Activated CD4-positive, alpha-beta memory T cell treated with anti-CD3 and anti-CD28 coated beads for 36 hours (primary cell): ENCODE measurements at regions not wholly inside any gene's neighbourhood (a gene's known extent, or its start where the extent isn't known, plus 50 kb on each side); places are given as distances from the start of the nearest gene placed in this dataset.

Experiments used
- CTCF ChIA-PET: fragments of 350-600 bp; sonication (Branson Sonifier 250); formaldehyde crosslinking; loops from one replicate; lab custom pipeline; 2021; ENCODE audit warnings: antibody characterized with exemption, inconsistent platforms; lab: Charles Lee
- POLR2A ChIA-PET: fragments of 350-600 bp; sonication (Branson Sonifier 250); formaldehyde crosslinking; loops from one replicate; lab custom pipeline; 2021; ENCODE audit warnings: antibody characterized with exemption; lab: Charles Lee
- DNase-seq: peaks from one replicate; pipeline ENCODE4 v3.0.0-alpha.2; 2020
- H3K27ac Mint-ChIP-seq: one replicate; pipeline ENCODE4 v1.8.0; 2021; ENCODE audit warnings: mixed read lengths
- H3K27me3 Mint-ChIP-seq: one replicate; pipeline ENCODE4 v1.8.0; 2021; ENCODE audit warnings: mixed read lengths
- H3K36me3 Mint-ChIP-seq: one replicate; pipeline ENCODE4 v1.8.0; 2021; ENCODE audit warnings: mixed read lengths
- H3K4me1 Mint-ChIP-seq: one replicate; pipeline ENCODE4 v1.8.0; 2021; ENCODE audit warnings: low read depth, mixed read lengths
- H3K4me3 Mint-ChIP-seq: one replicate; pipeline ENCODE4 v1.8.0; 2021; ENCODE audit warnings: mild to moderate bottlenecking, mixed read lengths
- H3K9me3 Mint-ChIP-seq: one replicate; pipeline ENCODE4 v1.8.0; 2021; ENCODE audit warnings: mixed read lengths
- intact Hi-C: fragments of 100-400 bp; cut with micrococcal nuclease; formaldehyde crosslinking; loops from one replicate; pipeline ENCODE4 v1.15.1; 2023

DNA sequence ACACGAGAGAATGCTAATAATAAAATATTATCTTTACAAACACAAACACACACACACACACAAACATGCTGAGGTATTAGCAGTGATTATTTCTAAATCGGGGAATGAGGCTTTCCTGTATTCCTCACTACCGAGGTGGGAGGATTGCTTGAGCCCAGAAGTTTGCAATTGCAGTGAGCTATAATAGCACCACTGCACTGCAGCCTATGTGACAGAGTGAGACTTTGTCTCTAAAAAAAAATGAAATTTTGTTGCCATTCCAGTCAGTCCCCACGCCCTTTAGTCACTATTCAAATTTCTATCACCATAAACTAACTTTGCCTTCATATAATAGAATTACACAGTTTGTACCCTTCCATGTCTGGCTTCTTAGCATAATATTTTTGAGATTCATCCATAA lies 456.5 kb upstream of the CPEB2 start:
- CTCF ChIA-PET = no interaction called here
- Mint-ChIP-seq H3K4me1 (no peaks in the 10 kb centered on the region), H3K4me3 (no peak overlapping the region), H3K27me3 (no peaks in the 10 kb centered on the region), H3K27ac (no peak overlapping the region), H3K9me3 (peaks cover 2% of the 10 kb centered on the region), H3K36me3 (no peaks in the 10 kb centered on the region)
- POLR2A ChIA-PET = no interaction called here
- DNase-seq = no peak
- intact Hi-C loops = no loop called here

DNA sequence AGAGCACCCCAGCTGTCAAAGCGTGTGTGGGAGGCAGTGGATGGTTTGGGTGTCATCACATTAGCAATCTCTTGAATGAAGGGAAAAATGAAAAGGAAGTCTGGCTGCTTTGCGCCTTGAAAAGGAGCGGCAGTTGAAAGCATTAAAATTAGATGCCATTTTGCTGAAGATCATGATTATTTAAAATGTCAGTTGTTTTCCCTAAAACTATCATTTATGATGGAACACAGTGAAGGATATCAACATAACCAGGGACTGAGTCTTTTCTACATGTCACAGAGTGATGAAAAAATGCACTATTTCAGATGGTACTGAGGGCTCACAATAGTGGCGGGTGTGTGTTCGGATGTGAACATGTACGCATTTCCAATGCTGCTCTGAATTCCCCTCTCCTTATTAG lies 450.2 kb upstream of the CPEB2 start:
- ChIA-PET CTCF (no interaction called here), POLR2A (no interaction called here)
- no peaks in the 10 kb centered on the region for H3K4me1 Mint-ChIP-seq
- H3K27ac Mint-ChIP-seq = no peak overlapping the region
- H3K36me3 Mint-ChIP-seq = no peaks in the 10 kb centered on the region
- peaks cover 2% of the 10 kb centered on the region for H3K9me3 Mint-ChIP-seq
- DNase-seq = no peak
- H3K4me3 Mint-ChIP-seq = no peak overlapping the region
- no peaks in the 10 kb centered on the region for H3K27me3 Mint-ChIP-seq
- intact Hi-C loops = no loop called here

DNA sequence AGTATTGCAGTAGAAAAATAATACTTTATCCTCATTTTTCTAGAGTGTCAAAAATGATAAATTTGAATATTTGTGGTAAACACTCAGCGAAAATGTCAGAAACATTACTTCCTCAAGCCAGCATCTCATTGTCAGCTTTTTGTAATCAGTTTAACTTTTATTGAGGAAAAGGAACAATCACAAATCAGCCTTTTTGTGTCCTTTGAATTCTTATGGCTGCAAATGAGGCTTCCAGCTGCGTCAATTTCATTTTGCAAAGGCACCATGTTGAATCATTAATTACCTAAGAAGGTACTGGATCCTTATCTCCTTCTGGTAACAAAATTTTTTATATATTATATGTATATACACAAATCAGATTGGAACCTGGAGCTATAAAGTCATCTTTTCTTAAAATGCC lies 442.6 kb upstream of the CPEB2 start:
- H3K4me3 Mint-ChIP-seq = no peak overlapping the region
- no peaks in the 10 kb centered on the region for H3K4me1 Mint-ChIP-seq
- H3K27ac Mint-ChIP-seq = no peak overlapping the region
- DNase-seq = no peak
- ChIA-PET CTCF (no interaction called here), POLR2A (no interaction called here)
- H3K27me3 Mint-ChIP-seq = peaks cover 3% of the 10 kb centered on the region
- intact Hi-C loops = no loop called here
- H3K9me3 Mint-ChIP-seq = no peaks in the 10 kb centered on the region
- H3K36me3 Mint-ChIP-seq = no peaks in the 10 kb centered on the region

DNA sequence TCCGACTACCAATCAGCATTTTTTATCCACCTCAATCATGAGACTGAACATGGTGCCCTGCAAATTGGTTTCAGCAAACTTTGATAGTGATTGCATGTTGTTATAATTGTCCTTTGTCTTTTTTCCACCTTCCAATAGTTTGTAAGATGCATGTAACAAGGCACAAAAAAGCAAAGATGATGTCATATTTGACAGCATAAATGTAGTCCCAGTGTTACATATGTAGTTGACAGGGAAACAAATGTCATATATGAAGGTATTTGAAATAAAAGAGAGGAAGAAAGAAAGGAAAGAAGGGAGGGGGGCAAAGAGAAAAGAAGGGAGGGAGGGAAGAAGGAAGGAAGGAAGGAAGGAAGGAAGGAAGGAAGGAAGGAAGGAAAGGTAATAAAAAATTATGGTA lies 441.7 kb upstream of the CPEB2 start:
- Mint-ChIP-seq H3K27me3 (peaks cover 3% of the 10 kb centered on the region), H3K4me3 (no peak overlapping the region), H3K9me3 (peaks cover 2% of the 10 kb centered on the region), H3K36me3 (no peaks in the 10 kb centered on the region), H3K4me1 (no peaks in the 10 kb centered on the region), H3K27ac (no peak overlapping the region)
- ChIA-PET POLR2A (no interaction called here), CTCF (no interaction called here)
- intact Hi-C loops = no loop called here
- no peak for DNase-seq

DNA sequence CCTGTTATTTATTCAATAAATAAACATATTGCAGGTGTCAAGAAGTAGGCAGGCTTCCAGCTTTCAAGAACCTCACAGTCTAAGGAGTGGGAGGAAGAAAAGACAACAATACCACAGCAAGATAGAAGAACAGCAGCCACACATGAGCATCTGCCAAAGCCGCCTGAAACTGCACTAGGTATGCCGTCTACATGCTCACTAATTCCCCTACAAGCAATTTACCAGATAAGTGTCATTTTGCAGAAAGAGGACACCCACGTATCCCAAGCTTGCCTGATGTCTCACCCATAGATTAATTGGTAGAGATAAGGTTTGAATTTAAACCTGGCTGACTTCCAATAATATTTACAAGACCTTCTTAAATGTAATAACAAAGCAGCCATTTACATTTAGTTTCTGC lies 439.4 kb upstream of the CPEB2 start:
- no peak overlapping the region for H3K4me3 Mint-ChIP-seq
- H3K27ac Mint-ChIP-seq = no peak overlapping the region
- ChIA-PET POLR2A (no interaction called here), CTCF (no interaction called here)
- H3K27me3 Mint-ChIP-seq = peaks cover 3% of the 10 kb centered on the region
- H3K9me3 Mint-ChIP-seq = peaks cover 4% of the 10 kb centered on the region
- no peaks in the 10 kb centered on the region for H3K4me1 Mint-ChIP-seq
- DNase-seq = no peak
- intact Hi-C loops = no loop called here
- no peaks in the 10 kb centered on the region for H3K36me3 Mint-ChIP-seq

DNA sequence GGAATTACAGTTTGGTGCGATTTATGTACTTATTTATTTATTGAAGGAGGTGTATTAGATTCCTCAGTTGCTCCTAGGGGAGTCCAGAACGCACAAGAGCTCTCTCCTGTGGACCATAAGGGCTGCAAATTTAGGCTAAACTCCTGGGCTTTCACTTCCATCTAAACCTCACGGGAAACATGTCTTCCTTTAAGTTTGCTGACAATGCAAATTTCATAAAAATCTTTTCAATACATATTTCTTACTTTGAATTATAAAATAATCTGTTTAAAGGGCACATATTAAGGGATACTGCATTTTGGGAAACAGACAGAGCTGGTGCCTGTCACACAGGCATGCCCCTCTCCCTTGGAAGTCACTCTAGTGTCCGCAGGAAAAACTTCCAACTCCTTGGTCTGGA lies 438.0 kb upstream of the CPEB2 start:
- Mint-ChIP-seq H3K36me3 (no peaks in the 10 kb centered on the region), H3K4me1 (no peaks in the 10 kb centered on the region), H3K4me3 (no peak overlapping the region), H3K27me3 (peaks cover 3% of the 10 kb centered on the region), H3K27ac (no peak overlapping the region), H3K9me3 (peaks cover 4% of the 10 kb centered on the region)
- DNase-seq = no peak
- intact Hi-C loops = no loop called here
- CTCF ChIA-PET = no interaction called here
- POLR2A ChIA-PET = no interaction called here

DNA sequence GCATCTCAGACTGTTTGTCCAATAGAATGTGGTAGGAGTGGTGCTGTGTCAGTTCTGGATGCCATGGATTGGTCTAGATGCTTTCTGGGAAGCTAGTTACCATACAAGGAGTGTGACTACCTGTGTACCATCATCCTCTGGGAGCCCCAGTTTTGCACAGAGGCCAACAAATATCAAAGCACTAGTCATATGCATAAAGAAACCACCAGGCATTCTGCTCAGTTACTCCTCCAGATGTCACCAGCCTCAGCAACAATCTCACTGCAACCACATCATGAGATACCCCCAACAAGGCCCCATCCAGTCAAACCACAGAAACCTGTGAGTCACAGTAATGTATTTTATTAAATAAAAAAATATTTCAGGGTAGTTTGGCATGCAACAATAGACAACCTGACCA lies 435.8 kb upstream of the CPEB2 start:
- CTCF ChIA-PET = no interaction called here

DNA sequence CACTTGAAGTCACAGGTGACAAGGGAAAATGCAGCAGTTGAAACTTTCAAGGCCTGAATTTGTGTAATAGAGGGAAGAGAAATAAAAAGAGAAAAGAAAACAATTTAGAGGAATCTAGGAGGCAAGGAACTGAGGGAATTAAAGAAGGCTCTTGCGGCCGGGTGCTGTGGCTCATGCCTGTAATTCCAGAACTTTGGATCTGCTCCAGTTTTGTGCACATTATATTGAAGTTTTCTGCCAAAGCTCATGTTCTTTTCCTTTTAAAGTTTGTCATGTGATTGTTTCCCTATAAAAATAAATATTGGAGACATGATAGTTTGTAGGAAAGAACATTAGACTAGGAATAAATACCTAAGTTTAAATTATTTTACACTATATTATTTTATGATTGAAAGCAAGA lies 433.9 kb upstream of the CPEB2 start:
- no peak overlapping the region for H3K4me3 Mint-ChIP-seq
- intact Hi-C loops = no loop called here
- no peaks in the 10 kb centered on the region for H3K4me1 Mint-ChIP-seq
- no peak for DNase-seq
- no peaks in the 10 kb centered on the region for H3K36me3 Mint-ChIP-seq
- ChIA-PET POLR2A (no interaction called here), CTCF (no interaction called here)
- H3K9me3 Mint-ChIP-seq = peaks cover 4% of the 10 kb centered on the region
- no peaks in the 10 kb centered on the region for H3K27me3 Mint-ChIP-seq
- H3K27ac Mint-ChIP-seq = no peak overlapping the region

More for the DNA sequence above, 435.8 kb upstream of the CPEB2 start:
- intact Hi-C loops = no loop called here
- Mint-ChIP-seq H3K27me3 (no peaks in the 10 kb centered on the region), H3K27ac (no peak overlapping the region), H3K4me1 (no peaks in the 10 kb centered on the region), H3K4me3 (no peak overlapping the region), H3K9me3 (peaks cover 4% of the 10 kb centered on the region), H3K36me3 (no peaks in the 10 kb centered on the region)
- POLR2A ChIA-PET = no interaction called here
- no peak for DNase-seq

DNA sequence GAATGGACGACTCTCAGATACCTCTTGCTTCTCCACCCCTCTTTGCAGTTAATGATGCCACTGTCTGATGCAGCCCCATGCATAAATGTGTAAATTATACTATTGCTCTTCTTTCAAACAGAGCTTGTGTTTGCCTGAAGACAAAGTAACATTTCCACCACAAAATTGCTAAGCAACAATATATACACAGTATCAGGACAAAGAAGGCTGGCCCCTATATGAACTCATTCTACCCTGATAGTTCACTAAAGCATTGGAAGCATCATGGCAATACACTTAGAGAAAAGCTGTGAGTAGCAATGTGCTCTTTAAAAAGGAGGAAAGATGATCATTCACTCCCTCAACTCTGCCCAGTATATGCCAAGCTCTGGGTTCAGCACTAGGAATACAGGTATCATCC lies 427.0 kb upstream of the CPEB2 start:
- Mint-ChIP-seq H3K9me3 (no peaks in the 10 kb centered on the region), H3K36me3 (no peaks in the 10 kb centered on the region), H3K27me3 (peaks cover 1% of the 10 kb centered on the region), H3K27ac (no peak overlapping the region), H3K4me3 (no peak overlapping the region), H3K4me1 (no peaks in the 10 kb centered on the region)
- DNase-seq = no peak
- intact Hi-C loops = no loop called here
- ChIA-PET CTCF (no interaction called here), POLR2A (no interaction called here)

DNA sequence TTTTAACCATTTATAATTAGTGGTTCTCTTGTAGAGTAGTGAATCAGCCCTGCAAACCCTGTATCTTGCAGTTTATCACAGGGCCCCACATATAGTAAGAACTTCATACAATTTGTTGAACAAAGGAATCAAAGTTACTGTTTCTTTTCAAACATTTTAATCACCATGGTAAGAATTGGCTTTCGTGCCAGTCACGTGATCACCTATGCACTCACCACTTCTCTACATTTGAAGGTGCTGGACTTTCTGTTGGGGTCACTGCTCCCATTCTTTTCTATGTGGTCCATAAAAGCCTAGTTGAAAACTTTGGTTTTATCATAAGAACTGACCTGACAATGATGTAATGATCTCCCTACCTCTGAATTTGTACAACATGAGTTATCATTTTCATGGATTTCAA lies 426.4 kb upstream of the CPEB2 start:
- POLR2A ChIA-PET = no interaction called here
- Mint-ChIP-seq H3K9me3 (no peaks in the 10 kb centered on the region), H3K27me3 (peaks cover 1% of the 10 kb centered on the region), H3K27ac (no peak overlapping the region), H3K36me3 (no peaks in the 10 kb centered on the region), H3K4me1 (no peaks in the 10 kb centered on the region), H3K4me3 (no peak overlapping the region)
- no peak for DNase-seq
- CTCF ChIA-PET = no interaction called here
- intact Hi-C loops = no loop called here

DNA sequence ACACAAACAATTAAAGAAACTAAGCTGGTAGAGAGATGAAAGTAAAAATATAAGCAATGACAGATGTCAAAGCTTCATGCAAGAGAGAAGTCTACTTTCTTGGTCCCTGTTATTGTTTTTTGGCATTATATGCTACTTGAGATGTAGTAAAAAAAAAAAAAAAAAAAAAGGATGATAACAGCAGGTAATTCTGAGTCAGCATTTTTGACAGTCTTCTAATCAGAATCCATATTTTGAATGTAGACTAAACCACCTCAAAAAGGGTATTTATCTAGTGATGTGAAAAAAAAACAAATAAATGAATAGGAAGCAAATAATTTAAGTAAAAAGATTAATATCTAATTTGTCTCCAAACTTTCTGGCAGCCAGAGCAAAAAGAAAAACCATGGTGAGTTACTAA lies 422.2 kb upstream of the CPEB2 start:
- H3K4me1 Mint-ChIP-seq = no peaks in the 10 kb centered on the region
- H3K27ac Mint-ChIP-seq = no peak overlapping the region
- peaks cover 1% of the 10 kb centered on the region for H3K27me3 Mint-ChIP-seq
- ChIA-PET CTCF (no interaction called here), POLR2A (no interaction called here)
- no peak for DNase-seq
- no peaks in the 10 kb centered on the region for H3K36me3 Mint-ChIP-seq
- no peak overlapping the region for H3K4me3 Mint-ChIP-seq
- intact Hi-C loops = no loop called here
- no peaks in the 10 kb centered on the region for H3K9me3 Mint-ChIP-seq

DNA sequence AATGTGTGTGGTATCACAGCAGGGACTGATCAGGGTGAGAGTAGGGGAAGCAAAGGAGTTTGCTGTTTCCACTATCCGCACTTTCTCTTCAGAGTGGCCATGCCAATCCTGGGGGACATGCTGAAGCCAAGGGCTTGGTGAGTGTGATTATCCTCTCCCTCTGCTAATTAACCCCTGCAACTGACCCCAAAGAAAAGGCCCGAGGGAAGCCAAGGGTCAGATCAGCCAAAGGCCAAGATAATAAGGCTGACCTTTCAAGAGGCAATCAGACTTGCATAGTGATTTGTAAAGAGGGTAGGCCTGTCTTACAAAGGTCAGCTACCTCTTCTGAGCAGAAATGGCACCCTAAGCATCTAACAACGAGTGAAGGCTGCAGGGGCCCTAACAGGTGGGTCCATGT lies 420.5 kb upstream of the CPEB2 start:
- peaks cover 1% of the 10 kb centered on the region for H3K27me3 Mint-ChIP-seq
- H3K4me1 Mint-ChIP-seq = no peaks in the 10 kb centered on the region
- no peaks in the 10 kb centered on the region for H3K36me3 Mint-ChIP-seq
- POLR2A ChIA-PET = no interaction called here
- H3K27ac Mint-ChIP-seq = no peak overlapping the region
- no peak overlapping the region for H3K4me3 Mint-ChIP-seq
- CTCF ChIA-PET = no interaction called here
- intact Hi-C loops = no loop called here
- H3K9me3 Mint-ChIP-seq = no peaks in the 10 kb centered on the region
- DNase-seq = no peak

DNA sequence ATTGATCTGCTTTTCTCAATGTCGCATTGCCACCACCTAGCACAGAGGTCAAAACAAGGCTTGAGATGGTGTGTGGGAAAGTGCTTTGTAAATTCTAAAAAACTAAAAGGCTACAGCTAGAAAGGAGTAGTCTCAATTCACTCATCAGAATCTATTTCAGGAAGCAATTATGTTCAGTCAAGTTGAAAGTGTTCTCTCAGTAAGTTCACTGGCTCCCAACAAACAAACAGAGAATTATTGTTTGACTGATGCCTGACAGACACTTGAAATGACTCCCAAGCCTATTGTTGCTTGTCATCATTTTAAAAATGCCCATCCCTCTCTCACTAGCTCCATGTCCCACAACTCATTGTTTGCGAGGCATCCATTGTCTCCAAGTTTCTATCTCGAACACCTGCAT lies 419.6 kb upstream of the CPEB2 start:
- Mint-ChIP-seq H3K36me3 (no peaks in the 10 kb centered on the region), H3K27me3 (no peaks in the 10 kb centered on the region), H3K4me1 (no peaks in the 10 kb centered on the region), H3K9me3 (no peaks in the 10 kb centered on the region), H3K27ac (no peak overlapping the region), H3K4me3 (no peak overlapping the region)
- intact Hi-C loops = no loop called here
- ChIA-PET CTCF (no interaction called here), POLR2A (no interaction called here)
- no peak for DNase-seq

DNA sequence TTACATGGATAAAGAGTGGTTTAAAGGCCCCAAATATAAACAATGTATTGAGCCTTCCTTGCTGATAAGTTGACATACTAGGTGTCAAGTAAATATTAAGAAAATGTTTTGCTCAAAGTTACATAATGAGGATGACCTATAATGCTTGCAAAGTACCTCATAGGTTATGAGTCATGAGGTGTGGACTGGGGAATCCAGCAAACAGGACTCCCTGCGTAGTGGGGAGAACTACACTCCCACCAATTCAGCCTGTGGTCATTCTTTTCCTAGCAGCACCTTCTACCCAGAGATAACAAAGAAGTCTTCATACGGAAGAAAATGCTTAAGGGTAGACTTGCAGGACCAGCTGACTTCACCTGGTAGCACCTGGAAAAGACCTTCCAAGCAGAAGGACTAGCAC lies 418.9 kb upstream of the CPEB2 start:
- intact Hi-C loops = no loop called here
- no peaks in the 10 kb centered on the region for H3K27me3 Mint-ChIP-seq
- no peak overlapping the region for H3K4me3 Mint-ChIP-seq
- H3K9me3 Mint-ChIP-seq = no peaks in the 10 kb centered on the region
- H3K36me3 Mint-ChIP-seq = no peaks in the 10 kb centered on the region
- no peak overlapping the region for H3K27ac Mint-ChIP-seq
- H3K4me1 Mint-ChIP-seq = no peaks in the 10 kb centered on the region
- CTCF ChIA-PET = no interaction called here
- POLR2A ChIA-PET = no interaction called here
- no peak for DNase-seq
